Adrenal gland (tissue), 9 donors: ENCODE measurements at regions not wholly inside any gene's neighbourhood (a gene's known extent, or its start where the extent isn't known, plus 50 kb on each side); places are given as distances from the start of the nearest gene placed in this dataset.

Source experiments
- DNase-seq, 7 donors: peaks; one replicate each; pipeline ENCODE4 v3.0.0-alpha.2; 2019 to 2020
- H3K27ac ChIP-seq, 5 donors: fragments of 200-600 bp; sonication (generic) in 4 of 5; 1 replicate in 3 of 5; 2 replicates in 2 of 5; pipeline versions ENCODE4 v1.5.1 to v1.8.0; 2016 to 2020; ENCODE audit warnings: mild to moderate bottlenecking in 1 of 5
- H3K27me3 ChIP-seq: fragments of 200-600 bp; 2 replicates; pipeline ENCODE4 v1.8.0; 2021
- H3K36me3 ChIP-seq, 2 donors: fragments of 200-600 bp; replicated peaks in 1 of 2; 1 replicate in 1 of 2; 2 replicates in 1 of 2; pipeline versions ENCODE4 v1.5.1 to v1.8.0; 2018 to 2022
- H3K4me1 ChIP-seq, 2 donors: fragments of 200-600 bp; replicated peaks in 1 of 2; 1 replicate in 1 of 2; 2 replicates in 1 of 2; pipeline versions ENCODE4 v1.5.1 to v1.8.0; 2018 to 2021
- H3K4me3 ChIP-seq, 4 donors: fragments of 200-600 bp; sonication (generic) in 3 of 4; one replicate each; pipeline ENCODE4 v1.5.1; 2016 to 2018
- H3K9me3 ChIP-seq, 3 donors: fragments of 200-600 bp; sonication (generic) in 1 of 3; replicated peaks in 1 of 3; 1 replicate in 2 of 3; 2 replicates in 1 of 3; pipeline versions ENCODE4 v1.5.1 to v1.8.0; 2016 to 2021
- POLR2A ChIP-seq, 2 donors: fragments of 450-650 bp; IDR thresholded peaks; one replicate each; pipeline ENCODE4 v1.6.1; 2017; ENCODE audit warnings: antibody characterized with exemption in 2 of 2, mild to moderate bottlenecking in 2 of 2, moderate library complexity in 1 of 2
- WGBS, 4 donors: extraction: QIAGEN DNeasy Blood & Tissue Kit in 2 of 4; methylation state at CpG; one replicate each; pipeline versions ENCODE4 v1.1.5 to v1.1.7; 2013 to 2017; 5-methylcytosine and 5-hydroxymethylcytosine counted together
- intact Hi-C, 2 donors: fragments of 100-400 bp; cut with DNase I; formaldehyde crosslinking; loops; one replicate each; pipeline versions ENCODE4 v1.14.1 to v1.15.0; 2022 to 2023
- TF ChIP-seq, protein P1 (sequence below), 6 experiments: fragments of 450-650 bp in 4 of 6; fragments of 200-600 bp in 2 of 6; sonication (generic) in 1 of 6; IDR thresholded peaks; 1 replicate in 5 of 6; 2 replicates in 1 of 6; pipeline versions ENCODE4 v1.5.1 to v1.8.0; 2016 to 2021; ENCODE audit warnings: antibody characterized with exemption in 6 of 6, mild to moderate bottlenecking in 2 of 6, moderate library complexity in 1 of 6
- donor health status: healthy with polysubstance abuse.
- donor health status: Bipolar disorder and iron deficiency.
- donor health status: DM: yes; HTN: yes; CAD: no.
- donor health status: DM: no; HTN: no; CAD: no.
- donor health status: DM: no; HTN: no; CAD: no.

- DNase-seq = no peak
- 61 to 82% (median 67%) methylated on average over 2 of the region's 2 CpGs for WGBS, 4 donors
- Histone ChIP-seq H3K9me3 (no peaks in the 10 kb centered on the region), H3K27ac (no peak overlapping the region), H3K36me3 (no peaks in the 10 kb centered on the region), H3K4me3 (no peak overlapping the region), H3K4me1 (no peaks in the 10 kb centered on the region), H3K27me3 (no peaks in the 10 kb centered on the region)
- TF ChIP-seq POLR2A (IDR thresholded peaks at IDR 0.05) = no peak
- TF ChIP-seq, protein P1, sequence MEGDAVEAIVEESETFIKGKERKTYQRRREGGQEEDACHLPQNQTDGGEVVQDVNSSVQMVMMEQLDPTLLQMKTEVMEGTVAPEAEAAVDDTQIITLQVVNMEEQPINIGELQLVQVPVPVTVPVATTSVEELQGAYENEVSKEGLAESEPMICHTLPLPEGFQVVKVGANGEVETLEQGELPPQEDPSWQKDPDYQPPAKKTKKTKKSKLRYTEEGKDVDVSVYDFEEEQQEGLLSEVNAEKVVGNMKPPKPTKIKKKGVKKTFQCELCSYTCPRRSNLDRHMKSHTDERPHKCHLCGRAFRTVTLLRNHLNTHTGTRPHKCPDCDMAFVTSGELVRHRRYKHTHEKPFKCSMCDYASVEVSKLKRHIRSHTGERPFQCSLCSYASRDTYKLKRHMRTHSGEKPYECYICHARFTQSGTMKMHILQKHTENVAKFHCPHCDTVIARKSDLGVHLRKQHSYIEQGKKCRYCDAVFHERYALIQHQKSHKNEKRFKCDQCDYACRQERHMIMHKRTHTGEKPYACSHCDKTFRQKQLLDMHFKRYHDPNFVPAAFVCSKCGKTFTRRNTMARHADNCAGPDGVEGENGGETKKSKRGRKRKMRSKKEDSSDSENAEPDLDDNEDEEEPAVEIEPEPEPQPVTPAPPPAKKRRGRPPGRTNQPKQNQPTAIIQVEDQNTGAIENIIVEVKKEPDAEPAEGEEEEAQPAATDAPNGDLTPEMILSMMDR (IDR thresholded peaks at IDR 0.05) = no peak
- intact Hi-C loops = no loop called here
Observed at GRCh38 chr5:21654556-21654955, 1198.6 kb downstream of the CDH12 start.

GRCh38 chr5:21649969-21650368 lies 1203.2 kb downstream of the CDH12 start:
- Histone ChIP-seq H3K4me3 (no peak overlapping the region), H3K27ac (no peak overlapping the region), H3K27me3 (no peaks in the 10 kb centered on the region), H3K4me1 (no peaks in the 10 kb centered on the region), H3K36me3 (no peaks in the 10 kb centered on the region), H3K9me3 (no peaks in the 10 kb centered on the region)
- intact Hi-C loops = no loop called here
- DNase-seq = no peak
- TF ChIP-seq, protein P1 (IDR thresholded peaks at IDR 0.05) = no peak
- TF ChIP-seq POLR2A (IDR thresholded peaks at IDR 0.05) = no peak
- WGBS, 4 donors = 21 to 36% (median 29%) methylated on average over 3 of the region's 3 CpGs

- no peaks in the 10 kb centered on the region for H3K27me3 ChIP-seq
- TF ChIP-seq POLR2A (IDR thresholded peaks at IDR 0.05) = no peak
- TF ChIP-seq, protein P1 (IDR thresholded peaks at IDR 0.05) = no peak
- H3K36me3 ChIP-seq = no peaks in the 10 kb centered on the region
- intact Hi-C loops = no loop called here
- H3K27ac ChIP-seq = no peak overlapping the region
- no peak overlapping the region for H3K4me3 ChIP-seq
- 64 to 72% (median 70%) methylated on average over 2 of the region's 2 CpGs for WGBS, 4 donors
- no peaks in the 10 kb centered on the region for H3K9me3 ChIP-seq
- H3K4me1 ChIP-seq = no peaks in the 10 kb centered on the region
- no peak for DNase-seq
Observed at GRCh38 chr5:21646469-21646868, 1206.7 kb downstream of the CDH12 start.

DNA sequence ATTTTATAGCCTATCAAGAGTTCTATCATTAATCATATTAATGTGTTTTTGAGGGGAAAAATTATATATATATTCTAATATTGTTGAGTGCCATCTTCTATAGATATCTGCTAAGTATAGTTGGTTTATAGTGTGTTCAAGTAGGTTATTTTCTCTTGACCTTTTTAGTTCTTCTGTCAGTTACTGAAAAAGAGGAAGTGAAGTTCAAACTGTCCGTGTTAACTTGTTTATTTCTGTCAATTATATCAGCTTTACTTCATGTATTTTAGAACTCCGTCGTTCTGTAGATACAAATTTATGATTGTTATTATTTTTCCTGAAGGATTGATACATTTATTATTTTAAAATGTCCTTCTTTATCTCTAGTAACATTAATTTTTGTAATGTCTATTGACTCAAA lies 1209.1 kb downstream of the CDH12 start:
- Histone ChIP-seq H3K4me3 (no peak overlapping the region), H3K4me1 (no peaks in the 10 kb centered on the region), H3K27ac (no peak overlapping the region), H3K9me3 (no peaks in the 10 kb centered on the region), H3K36me3 (no peaks in the 10 kb centered on the region), H3K27me3 (no peaks in the 10 kb centered on the region)
- TF ChIP-seq POLR2A (IDR thresholded peaks at IDR 0.05) = no peak
- TF ChIP-seq, protein P1 (IDR thresholded peaks at IDR 0.05) = no peak
- intact Hi-C loops = no loop called here
- 49 to 56% (median 52%) methylated on average over 3 of the region's 3 CpGs for WGBS, 4 donors
- no peak for DNase-seq
